ENCODE measurements at regions not wholly inside any gene's neighbourhood (a gene's known extent, or its start where the extent isn't known, plus 50 kb on each side); places are given as distances from the start of the nearest gene placed in this dataset.

GRCh38 chr2:187943772-187944369, 347.8 kb upstream of the GULP1 start:
- no peak for DNase-seq (ENCODE audit: low read depth in 1 of 2, low spot score in 1 of 2)
- in situ Hi-C loops (cut with HindIII; ENCODE audit: low pct_unique_long_range_greater_than_20kb, low sequenced_read_pairs) = no loop called here

DNA sequence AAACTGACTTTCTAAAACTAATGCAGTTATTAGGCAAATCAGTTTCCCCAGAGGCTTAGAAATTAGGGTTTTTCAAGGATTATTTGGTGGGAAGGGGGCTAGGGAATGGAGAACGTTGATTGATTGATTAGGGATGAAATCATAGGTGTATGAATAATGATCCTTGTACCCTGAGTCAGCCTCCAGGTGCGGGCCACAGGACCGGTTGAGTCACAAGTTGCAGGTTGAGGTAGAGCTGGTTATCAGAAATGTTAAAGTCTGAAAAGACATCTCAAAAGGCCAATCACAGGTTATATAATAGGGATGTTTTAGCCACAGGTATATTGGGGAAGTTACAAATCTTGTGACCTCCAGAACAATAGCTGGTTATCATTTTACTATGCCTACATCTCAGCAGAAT, 341.8 kb upstream of the GULP1 start:
- in situ Hi-C loops (cut with HindIII; ENCODE audit: low pct_unique_long_range_greater_than_20kb, low sequenced_read_pairs) = no loop called here
- no peak for DNase-seq (ENCODE audit: low read depth in 1 of 2, low spot score in 1 of 2)
- no peak for TF ChIP-seq JUND (IDR thresholded peaks at IDR 0.05; ENCODE audit: low read depth)

More at GRCh38 chr2:187943772-187944369, 347.8 kb upstream of the GULP1 start:
- TF ChIP-seq JUND (IDR thresholded peaks at IDR 0.05; ENCODE audit: low read depth) = no peak

DNA sequence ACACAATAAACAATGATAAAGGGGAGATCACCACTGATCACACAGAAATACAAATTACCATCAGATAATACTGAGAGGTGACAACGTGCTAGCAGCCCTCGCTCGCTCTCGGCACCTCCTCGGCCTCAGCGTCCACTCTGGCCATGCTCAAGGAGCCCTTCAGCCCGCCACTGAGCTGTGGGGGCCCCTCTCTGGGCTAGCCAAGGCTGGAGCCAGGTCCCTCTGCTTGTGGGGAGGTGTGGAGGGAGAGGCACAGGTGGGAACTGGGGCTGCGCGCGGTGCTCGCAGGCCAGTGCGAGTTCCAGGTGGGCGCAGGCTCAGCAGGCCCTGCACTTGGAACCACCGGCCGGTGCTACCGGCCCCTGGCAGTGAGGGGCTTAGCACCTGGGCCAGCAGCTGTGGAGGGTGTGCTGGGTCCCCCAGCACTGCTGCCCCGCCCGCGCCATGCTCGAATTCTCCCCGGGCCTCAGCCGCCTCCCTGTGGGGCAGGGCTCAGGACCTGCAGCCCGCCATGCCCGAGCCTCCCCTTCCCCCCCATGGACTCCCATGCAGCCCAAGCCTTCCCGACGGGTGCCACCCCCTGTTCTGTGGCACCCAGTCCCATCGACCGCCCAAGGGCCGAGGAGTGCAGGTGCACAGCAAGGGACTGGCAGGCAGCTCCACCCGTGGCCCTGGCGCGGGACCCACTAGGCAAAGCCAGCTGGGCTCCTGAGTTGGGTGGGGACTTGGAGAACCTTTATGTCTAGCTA, 340.0 kb upstream of the GULP1 start:
- TF ChIP-seq JUND (IDR thresholded peaks at IDR 0.05; ENCODE audit: low read depth) = no peak
- in situ Hi-C loops (cut with HindIII; ENCODE audit: low pct_unique_long_range_greater_than_20kb, low sequenced_read_pairs) = no loop called here
- DNase-seq (ENCODE audit: low read depth in 1 of 2, low spot score in 1 of 2) = no peak

- in situ Hi-C loops (cut with HindIII; ENCODE audit: low pct_unique_long_range_greater_than_20kb, low sequenced_read_pairs) = no loop called here
- DNase-seq (ENCODE audit: low read depth in 1 of 2, low spot score in 1 of 2) = no peak
- no peak for TF ChIP-seq JUND (IDR thresholded peaks at IDR 0.05; ENCODE audit: low read depth)
Measured at GRCh38 chr2:187956906-187957534, 334.7 kb upstream of the GULP1 start.

GRCh38 chr2:187959821-187960220, 331.9 kb upstream of the GULP1 start:
- peak in 1 of 2 experiments; percentile 4 for DNase-seq (ENCODE audit: low read depth in 1 of 2, low spot score in 1 of 2)

DNA sequence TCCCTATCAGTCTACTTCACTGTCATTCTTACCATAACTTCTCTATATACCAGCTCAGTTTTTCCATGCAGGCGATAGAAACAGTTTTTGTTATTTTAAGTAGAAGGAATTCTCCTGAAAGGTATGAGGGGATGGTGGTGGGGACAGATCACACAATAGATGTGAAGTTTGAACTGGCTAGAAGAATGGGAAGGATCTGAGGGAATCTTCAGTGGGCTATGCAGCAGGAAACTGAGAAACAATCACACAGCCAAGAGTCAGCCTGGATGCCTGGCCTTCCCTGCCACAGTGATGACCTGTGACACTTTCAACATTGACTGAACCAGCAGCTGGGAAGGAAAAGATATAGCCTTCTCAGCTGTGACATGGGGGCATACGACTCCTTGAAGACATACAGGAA, 329.1 kb upstream of the GULP1 start:
- TF ChIP-seq JUND (IDR thresholded peaks at IDR 0.05; ENCODE audit: low read depth) = no peak
- in situ Hi-C loops (cut with HindIII; ENCODE audit: low pct_unique_long_range_greater_than_20kb, low sequenced_read_pairs) = no loop called here
- DNase-seq (ENCODE audit: low read depth in 1 of 2, low spot score in 1 of 2) = no peak

More at GRCh38 chr2:187959821-187960220, 331.9 kb upstream of the GULP1 start:
- TF ChIP-seq JUND (IDR thresholded peaks at IDR 0.05; ENCODE audit: low read depth) = no peak
- in situ Hi-C loops (cut with HindIII; ENCODE audit: low pct_unique_long_range_greater_than_20kb, low sequenced_read_pairs) = no loop called here

GRCh38 chr2:187964746-187965145, 326.9 kb upstream of the GULP1 start:
- TF ChIP-seq JUND (IDR thresholded peaks at IDR 0.05; ENCODE audit: low read depth) = no peak
- DNase-seq (ENCODE audit: low read depth in 1 of 2, low spot score in 1 of 2) = no peak
- in situ Hi-C loops (cut with HindIII; ENCODE audit: low pct_unique_long_range_greater_than_20kb, low sequenced_read_pairs) = no loop called here

GRCh38 chr2:187966924-187967323, 324.8 kb upstream of the GULP1 start:
- in situ Hi-C loops (cut with HindIII; ENCODE audit: low pct_unique_long_range_greater_than_20kb, low sequenced_read_pairs) = no loop called here
- TF ChIP-seq JUND (IDR thresholded peaks at IDR 0.05; ENCODE audit: low read depth) = no peak

GRCh38 chr2:187971893-187972292, 319.8 kb upstream of the GULP1 start:
- TF ChIP-seq JUND (IDR thresholded peaks at IDR 0.05; ENCODE audit: low read depth) = no peak
- in situ Hi-C loops (cut with HindIII; ENCODE audit: low pct_unique_long_range_greater_than_20kb, low sequenced_read_pairs) = no loop called here
- no peak for DNase-seq (ENCODE audit: low read depth in 1 of 2, low spot score in 1 of 2)

More at GRCh38 chr2:187966924-187967323, 324.8 kb upstream of the GULP1 start:
- DNase-seq (ENCODE audit: low read depth in 1 of 2, low spot score in 1 of 2) = no peak

- no peak for DNase-seq (ENCODE audit: low read depth in 1 of 2, low spot score in 1 of 2)
- no peak for TF ChIP-seq JUND (IDR thresholded peaks at IDR 0.05; ENCODE audit: low read depth)
- in situ Hi-C loops (cut with HindIII; ENCODE audit: low pct_unique_long_range_greater_than_20kb, low sequenced_read_pairs) = no loop called here
Measured at GRCh38 chr2:187976259-187976985, 315.3 kb upstream of the GULP1 start.

- no peak for DNase-seq (ENCODE audit: low read depth in 1 of 2, low spot score in 1 of 2)
- TF ChIP-seq JUND (IDR thresholded peaks at IDR 0.05; ENCODE audit: low read depth) = no peak
- in situ Hi-C loops (cut with HindIII; ENCODE audit: low pct_unique_long_range_greater_than_20kb, low sequenced_read_pairs) = no loop called here
Measured at GRCh38 chr2:187976986-187977333, 314.7 kb upstream of the GULP1 start.

GRCh38 chr2:187978356-187978755, 313.3 kb upstream of the GULP1 start:
- DNase-seq (ENCODE audit: low read depth in 1 of 2, low spot score in 1 of 2) = no peak
- in situ Hi-C loops (cut with HindIII; ENCODE audit: low pct_unique_long_range_greater_than_20kb, low sequenced_read_pairs) = no loop called here
- no peak for TF ChIP-seq JUND (IDR thresholded peaks at IDR 0.05; ENCODE audit: low read depth)

- in situ Hi-C loops (cut with HindIII; ENCODE audit: low pct_unique_long_range_greater_than_20kb, low sequenced_read_pairs) = no loop called here
- peak in 1 of 2 experiments; percentile 62 for DNase-seq (ENCODE audit: low read depth in 1 of 2, low spot score in 1 of 2)
- no peak for TF ChIP-seq JUND (IDR thresholded peaks at IDR 0.05; ENCODE audit: low read depth)
Measured at GRCh38 chr2:187982668-187983067, 309.0 kb upstream of the GULP1 start.

All from T47D (cell line).